ENCODE measurements at regions not wholly inside any gene's neighbourhood (a gene's known extent, or its start where the extent isn't known, plus 50 kb on each side); places are given as distances from the start of the nearest gene placed in this dataset.

- TF ChIP-seq, protein P1, sequence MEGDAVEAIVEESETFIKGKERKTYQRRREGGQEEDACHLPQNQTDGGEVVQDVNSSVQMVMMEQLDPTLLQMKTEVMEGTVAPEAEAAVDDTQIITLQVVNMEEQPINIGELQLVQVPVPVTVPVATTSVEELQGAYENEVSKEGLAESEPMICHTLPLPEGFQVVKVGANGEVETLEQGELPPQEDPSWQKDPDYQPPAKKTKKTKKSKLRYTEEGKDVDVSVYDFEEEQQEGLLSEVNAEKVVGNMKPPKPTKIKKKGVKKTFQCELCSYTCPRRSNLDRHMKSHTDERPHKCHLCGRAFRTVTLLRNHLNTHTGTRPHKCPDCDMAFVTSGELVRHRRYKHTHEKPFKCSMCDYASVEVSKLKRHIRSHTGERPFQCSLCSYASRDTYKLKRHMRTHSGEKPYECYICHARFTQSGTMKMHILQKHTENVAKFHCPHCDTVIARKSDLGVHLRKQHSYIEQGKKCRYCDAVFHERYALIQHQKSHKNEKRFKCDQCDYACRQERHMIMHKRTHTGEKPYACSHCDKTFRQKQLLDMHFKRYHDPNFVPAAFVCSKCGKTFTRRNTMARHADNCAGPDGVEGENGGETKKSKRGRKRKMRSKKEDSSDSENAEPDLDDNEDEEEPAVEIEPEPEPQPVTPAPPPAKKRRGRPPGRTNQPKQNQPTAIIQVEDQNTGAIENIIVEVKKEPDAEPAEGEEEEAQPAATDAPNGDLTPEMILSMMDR (IDR thresholded peaks at IDR 0.05; ENCODE audit: low read depth, low read length, poor library complexity, severe bottlenecking): no peak
- no peak for TF ChIP-seq EZH2phosphoT487 (IDR thresholded peaks at IDR 0.05; ENCODE audit: borderline replicate concordance, low read length)
Measured at GRCh38 chr5:45101146-45101545, 292.4 kb downstream of the MRPS30 start.
